ENCODE measurements at regions not wholly inside any gene's neighbourhood (a gene's known extent, or its start where the extent isn't known, plus 50 kb on each side); places are given as distances from the start of the nearest gene placed in this dataset.

DNA sequence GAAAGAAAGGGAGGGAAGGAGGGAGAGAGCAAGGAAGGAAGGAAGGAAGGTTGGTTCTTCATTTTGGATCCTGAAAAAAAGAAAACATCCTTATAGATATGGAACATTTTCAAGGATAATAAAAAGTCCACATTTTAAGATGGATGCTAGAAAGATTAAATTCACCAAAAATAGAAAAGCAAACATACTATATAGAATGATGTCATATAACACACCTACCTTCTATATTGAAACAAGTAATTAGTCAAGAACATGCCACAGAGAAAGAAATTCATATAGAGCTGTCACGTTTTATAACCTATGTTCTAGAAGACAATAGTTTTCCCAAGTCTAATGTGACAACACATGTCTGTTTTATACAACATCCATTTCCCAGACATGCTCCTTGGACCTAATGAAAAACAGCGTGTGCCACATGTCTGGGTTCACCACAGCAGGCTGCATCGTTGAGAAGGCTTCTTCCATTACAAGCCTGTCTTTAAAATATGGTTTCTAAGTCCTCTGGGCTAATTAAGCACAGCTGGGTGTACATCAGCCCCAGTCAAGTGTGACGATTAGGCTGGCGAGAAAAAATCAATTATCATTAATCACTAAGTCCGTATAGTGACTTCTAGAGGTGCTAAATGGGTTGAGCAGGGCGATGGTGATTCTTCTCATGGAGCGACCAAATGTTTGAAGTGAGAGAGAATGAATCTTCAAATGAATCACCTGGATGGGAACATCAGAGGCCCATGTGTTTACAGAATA, 301.8 kb downstream of the TLE1 start:
- no peak for TF ChIP-seq POLR2AphosphoS5 (IDR thresholded peaks at IDR 0.05; ENCODE audit: borderline replicate concordance, low read depth, low read length)
- TF ChIP-seq EZH2 (IDR thresholded peaks at IDR 0.05), result no peak
